GM12878 (cell line): ENCODE measurements at regions not wholly inside any gene's neighbourhood (a gene's known extent, or its start where the extent isn't known, plus 50 kb on each side); places are given as distances from the start of the nearest gene placed in this dataset.

Source experiments
- ATAC-seq: fragments of 200-7000 bp; cut with Tn5 transposase; 3 replicates; pipeline ENCODE4 v1.9.1; 2020; ENCODE audit warnings: mild to moderate bottlenecking, moderate library complexity
- BruUV-seq: library from RNA; stranded (reverse); fragments of 400-500 nt; replicated peaks from 2 replicates; lab custom pipeline; 2021; lab: Mats Ljungman, UMichigan
- CTCF ChIA-PET: fragments of 300-600 bp; sonication (Branson Sonifier 250); formaldehyde crosslinking; extraction: SDS; loops from one replicate; lab custom pipeline; 2021; ENCODE audit warnings: inconsistent platforms; lab: Yijun Ruan, JAX
- POLR2A ChIA-PET: fragments of 350-600 bp; formaldehyde crosslinking; extraction: SDS; loops from one replicate; lab custom pipeline; 2021; ENCODE audit warnings: inconsistent platforms; lab: Charles Lee
- RAD21 ChIA-PET: fragments of 300-600 bp; sonication (Branson Sonifier 250); formaldehyde crosslinking; loops from one replicate; lab custom pipeline; 2023; ENCODE audit warnings: antibody characterized with exemption; ENCODE audit not compliant: unreplicated experiment; lab: Charles Lee
- SMC1A ChIA-PET: fragments of 300-600 bp; sonication (Branson Sonifier 250); formaldehyde crosslinking; loops from one replicate; lab custom pipeline; 2023; ENCODE audit not compliant: unreplicated experiment, uncharacterized antibody; lab: Charles Lee
- DNase-seq: peaks from one replicate; pipeline ENCODE4 v3.0.0-alpha.2; 2011; ENCODE audit warnings: low read depth, low spot score
- FAIRE-seq: peaks from 3 replicates; lab custom pipeline; 2011; peaks lifted over from hg19 to GRCh38; lab: Jason Lieb, UNC
- H2AFZ ChIP-seq: 2 replicates; pipeline ENCODE4 v1.6.0; 2011; ENCODE audit warnings: low read depth, low read length, control low read depth; ENCODE audit not compliant: control insufficient read depth
- H3K27ac ChIP-seq: 2 replicates; pipeline ENCODE4 v1.5.1; 2011; ENCODE audit warnings: control low read depth; ENCODE audit not compliant: control insufficient read depth, insufficient read depth
- H3K27me3 ChIP-seq, 2 experiments: replicated peaks in 1 of 2; 2 replicates each; pipeline versions ENCODE4 v1.6.0 to v1.6.1; 2011; ENCODE audit warnings: low read length in 1 of 2; ENCODE audit not compliant: control insufficient read depth in 2 of 2, insufficient read depth in 2 of 2
- H3K36me3 ChIP-seq, 2 experiments: 2 replicates each; pipeline ENCODE4 v1.5.1; 2011; ENCODE audit warnings: low read length in 1 of 2; ENCODE audit not compliant: control insufficient read depth in 2 of 2, insufficient read depth in 2 of 2
- H3K4me1 ChIP-seq: 2 replicates; pipeline ENCODE4 v1.6.1; 2011; ENCODE audit warnings: mild to moderate bottlenecking, low read length, moderate library complexity, mixed read lengths; ENCODE audit not compliant: control insufficient read depth, insufficient read depth
- H3K4me2 ChIP-seq: 2 replicates; pipeline ENCODE4 v1.6.0; 2011; ENCODE audit warnings: control low read depth; ENCODE audit not compliant: control insufficient read depth, insufficient read depth
- H3K4me3 ChIP-seq: fragments of 200-600 bp; sonication (generic); 2 replicates; pipeline ENCODE4 v1.5.1; 2016
- H3K79me2 ChIP-seq: 2 replicates; pipeline ENCODE4 v1.6.0; 2011; ENCODE audit warnings: low read length; ENCODE audit not compliant: control insufficient read depth, insufficient read depth
- H3K9ac ChIP-seq: 2 replicates; pipeline ENCODE4 v1.8.0; 2011; ENCODE audit warnings: low read length, control low read depth, mixed read lengths; ENCODE audit not compliant: control insufficient read depth, insufficient read depth
- H3K9me3 ChIP-seq: replicated peaks from 3 replicates; pipeline ENCODE4 v1.5.1; 2011; ENCODE audit warnings: mild to moderate bottlenecking, low read length; ENCODE audit not compliant: control insufficient read depth, insufficient read depth
- H4K20me1 ChIP-seq: 2 replicates; pipeline ENCODE4 v1.6.0; 2011; ENCODE audit not compliant: control insufficient read depth, insufficient read depth
- ATF2 ChIP-seq: IDR thresholded peaks from 2 replicates; pipeline ENCODE4 v1.6.1; 2012; ENCODE audit warnings: low read length, inconsistent platforms
- BMI1 ChIP-seq: fragments of 450-650 bp; IDR thresholded peaks from 2 replicates; pipeline ENCODE4 v1.6.1; 2016; ENCODE audit warnings: mild to moderate bottlenecking, moderate library complexity, borderline replicate concordance
- BRCA1 ChIP-seq: IDR thresholded peaks from 2 replicates; pipeline ENCODE4 v1.6.1; 2011; ENCODE audit warnings: low read depth, low read length, improper control_type of control experiment
- CBFB ChIP-seq: IDR thresholded peaks from 2 replicates; pipeline ENCODE4 v1.6.1; 2016; ENCODE audit warnings: antibody characterized with exemption, low read depth
- CBX3 ChIP-seq: fragments of 200-600 bp; sonication (generic); IDR thresholded peaks from 2 replicates; pipeline ENCODE4 v1.6.1; 2016; ENCODE audit warnings: low read depth, borderline replicate concordance
- CREB1 ChIP-seq: IDR thresholded peaks from 2 replicates; pipeline ENCODE4 v1.6.1; 2012; ENCODE audit warnings: low read depth, mild to moderate bottlenecking, inconsistent platforms
- E2F4 ChIP-seq: IDR thresholded peaks from 2 replicates; pipeline ENCODE4 v1.6.1; 2012; ENCODE audit warnings: low read depth, low read length, improper control_type of control experiment
- EZH2 ChIP-seq: IDR thresholded peaks from 2 replicates; pipeline ENCODE4 v1.6.1; 2012; ENCODE audit warnings: low read depth, mild to moderate bottlenecking, control low read depth, inconsistent platforms, low read length, borderline replicate concordance; ENCODE audit not compliant: control insufficient read depth
- FOXK2 ChIP-seq: fragments of 450-650 bp; IDR thresholded peaks from 2 replicates; pipeline ENCODE4 v1.6.1; 2017; ENCODE audit warnings: mild to moderate bottlenecking, moderate library complexity
- IKZF2 ChIP-seq, 2 experiments: fragments of 450-650 bp; IDR thresholded peaks; 2 replicates each; pipeline ENCODE4 v1.6.1; 2017; ENCODE audit warnings: mild to moderate bottlenecking in 2 of 2, moderate library complexity in 2 of 2
- NFXL1 ChIP-seq: fragments of 450-650 bp; IDR thresholded peaks from 2 replicates; pipeline ENCODE4 v1.6.1; 2017; ENCODE audit warnings: antibody characterized with exemption, mild to moderate bottlenecking, borderline replicate concordance
- NFYB ChIP-seq: IDR thresholded peaks from 2 replicates; pipeline ENCODE4 v1.6.1; 2011; ENCODE audit warnings: low read depth, mild to moderate bottlenecking, low read length, improper control_type of control experiment, moderate library complexity; ENCODE audit not compliant: insufficient read depth
- NR2C1 ChIP-seq: fragments of 450-650 bp; IDR thresholded peaks from 2 replicates; pipeline ENCODE4 v1.6.1; 2017; ENCODE audit warnings: antibody characterized with exemption, mild to moderate bottlenecking, moderate library complexity
- NR2F1 ChIP-seq: fragments of 450-650 bp; conservative IDR thresholded peaks from 2 replicates; pipeline ENCODE4 v1.6.1; 2017; ENCODE audit warnings: mild to moderate bottlenecking
- SMAD5 ChIP-seq: IDR thresholded peaks from 2 replicates; pipeline ENCODE4 v1.6.1; 2016; ENCODE audit warnings: antibody characterized with exemption, low read depth
- STAT3 ChIP-seq: IDR thresholded peaks from 2 replicates; pipeline ENCODE4 v1.6.1; 2011; ENCODE audit warnings: low read depth, low read length, improper control_type of control experiment
- YY1 ChIP-seq: IDR thresholded peaks from 2 replicates; pipeline ENCODE4 v1.6.1; 2011; ENCODE audit warnings: low read depth, mild to moderate bottlenecking, low read length
- ZBED1 ChIP-seq: IDR thresholded peaks from 2 replicates; pipeline ENCODE4 v1.6.1; 2016; ENCODE audit warnings: borderline replicate concordance
- ZNF687 ChIP-seq: fragments of 450-650 bp; IDR thresholded peaks from 2 replicates; pipeline ENCODE4 v1.6.1; 2017; ENCODE audit warnings: mild to moderate bottlenecking, moderate library complexity
- WGBS: methylation state at CpG from one replicate; pipeline ENCODE4 v1.1.6; 2016; ENCODE audit warnings: low lambda C conversion rate; ENCODE audit not compliant: insufficient replicate concordance, insufficient coverage; ENCODE audit errors: missing lambda C conversion rate; 5-methylcytosine and 5-hydroxymethylcytosine counted together
- in situ Hi-C: fragments of 300-500 bp; cut with MboI; formaldehyde crosslinking; loops from 9 replicates; pipeline ENCODE4 v1.14.3; 2018; ENCODE audit warnings: mixed read lengths
- intact Hi-C: fragments of 100-400 bp; cut with micrococcal nuclease; formaldehyde crosslinking; loops from one replicate; pipeline ENCODE4 v1.14.2; 2022; ENCODE audit not compliant: unreplicated experiment

- no peak overlapping the region for H3K4me3 ChIP-seq
- ChIA-PET POLR2A (no interaction called here), RAD21 (interaction anchor here (1.0 to 2.1 kb wide), 5 partner anchors 10 to 59 kb away, joined by 3 to 7 read pairs (median 4); no protein-coding TSS in a partner anchor), CTCF (interaction anchor here (0.8 to 3.4 kb wide), 5 partner anchors 9 to 59 kb away, joined by 3 to 14 read pairs (median 6); no protein-coding TSS in a partner anchor), SMC1A (interaction anchor here (1.2 to 1.5 kb wide), 2 partner anchors 10 to 36 kb away, joined by 4 to 5 read pairs; no protein-coding TSS in a partner anchor)
- TF ChIP-seq CREB1 (no peak), NR2F1 (no peak), IKZF2 (IDR thresholded peaks at IDR 0.05) (no peak), E2F4 (no peak), BMI1 (no peak), ZBED1 (no peak), NFYB (no peak), EZH2 (no peak), ATF2 (no peak), CBX3 (no peak), CBFB (no peak), FOXK2 (no peak), NR2C1 (no peak), BRCA1 (no peak), STAT3 (no peak), SMAD5 (no peak), YY1 (no peak), NFXL1 (no peak), ZNF687 (no peak)
- FAIRE-seq = no peak
- H3K27me3 ChIP-seq = peaks cover 0 to 5% of the 10 kb centered on the region in 2 experiments; a peak in 1 of 4 replicates
- in situ Hi-C loops = no loop called here
- H4K20me1 ChIP-seq = no peaks in the 10 kb centered on the region
- H3K4me1 ChIP-seq = no peaks in the 10 kb centered on the region
- ATAC-seq = no peak
- H2AFZ ChIP-seq = no peak overlapping the region
- no peak overlapping the region for H3K9ac ChIP-seq
- BruUV-seq = no TSS peak
- no peaks in the 10 kb centered on the region for H3K79me2 ChIP-seq
- 0% methylated on average over 1 of the region's 1 CpG for WGBS
- no peaks in the 10 kb centered on the region for H3K36me3 ChIP-seq
- intact Hi-C loops = no loop called here
- no peak for DNase-seq
- no peak overlapping the region for H3K4me2 ChIP-seq
- no peaks in the 10 kb centered on the region for H3K9me3 ChIP-seq
- no peak overlapping the region for H3K27ac ChIP-seq
These were observed 155.2 kb upstream of the PRSS1 start for GRCh38 chr7:142594078-142594477.
